GM21786 (cell line): ENCODE measurements at regions not wholly inside any gene's neighbourhood (a gene's known extent, or its start where the extent isn't known, plus 50 kb on each side); places are given as distances from the start of the nearest gene placed in this dataset.
"Not testable (repeated sequence)": the region's sequence is repeated elsewhere in the genome, so short reads cannot be mapped to it uniquely, and the experiment has no call there.

Experiments used
- ATAC-seq: cut with Tn5 transposase; IDR thresholded peaks from one replicate; pipeline ENCODE4 v1.9.1; 2021; ENCODE audit not compliant: unreplicated experiment

GRCh38 chr3:153539263-153539662, 377.2 kb downstream of the RAP2B start:
- ATAC-seq: no peak

GRCh38 chr3:153545471-153545870, 383.4 kb downstream of the RAP2B start:
- ATAC-seq: no peak

GRCh38 chr3:153547970-153548369, 385.9 kb downstream of the RAP2B start:
- no peak for ATAC-seq

- not testable (repeated sequence) for ATAC-seq
Observed at GRCh38 chr3:153549686-153550085, 387.7 kb downstream of the RAP2B start.

GRCh38 chr3:153551536-153552285, 389.7 kb downstream of the RAP2B start:
- no peak for ATAC-seq

GRCh38 chr3:153552887-153553604, 391.0 kb downstream of the RAP2B start:
- ATAC-seq: no peak

- ATAC-seq: no peak
Observed at GRCh38 chr3:153553605-153553945, 391.5 kb downstream of the RAP2B start.

- ATAC-seq: no peak
Observed at GRCh38 chr3:153555919-153556318, 393.9 kb downstream of the RAP2B start.

- not testable (repeated sequence) for ATAC-seq
Observed at GRCh38 chr3:153559366-153559765, 397.3 kb downstream of the RAP2B start.

- ATAC-seq: no peak
Observed at GRCh38 chr3:153567011-153567410, 405.0 kb downstream of the RAP2B start.

- no peak for ATAC-seq
Observed at GRCh38 chr3:153567556-153567955, 405.5 kb downstream of the RAP2B start.

- not testable (repeated sequence) for ATAC-seq
Observed at GRCh38 chr3:153570481-153570880, 408.5 kb downstream of the RAP2B start.

- ATAC-seq: no peak
Observed at GRCh38 chr3:153572165-153572564, 410.1 kb downstream of the RAP2B start.

- no peak for ATAC-seq
Observed at GRCh38 chr3:153572654-153573053, 410.6 kb downstream of the RAP2B start.

GRCh38 chr3:153573481-153573880, 411.5 kb downstream of the RAP2B start:
- ATAC-seq: no peak

- no peak for ATAC-seq
Observed at GRCh38 chr3:153574445-153574844, 412.4 kb downstream of the RAP2B start.

GRCh38 chr3:153577059-153577736, 415.2 kb downstream of the RAP2B start:
- no peak for ATAC-seq

GRCh38 chr3:153578046-153578445, 416.0 kb downstream of the RAP2B start:
- ATAC-seq: no peak

GRCh38 chr3:153590051-153590450, 428.0 kb downstream of the RAP2B start:
- no peak for ATAC-seq

- no peak for ATAC-seq
Observed at GRCh38 chr3:153591561-153592245, 429.7 kb downstream of the RAP2B start.

GRCh38 chr3:153595186-153595815, 433.3 kb downstream of the RAP2B start:
- peak; percentile 52 for ATAC-seq
